ENCODE measurements at regions not wholly inside any gene's neighbourhood (a gene's known extent, or its start where the extent isn't known, plus 50 kb on each side); places are given as distances from the start of the nearest gene placed in this dataset.
"Not testable (repeated sequence)": the region's sequence is repeated elsewhere in the genome, so short reads cannot be mapped to it uniquely, and the experiment has no call there.

DNA sequence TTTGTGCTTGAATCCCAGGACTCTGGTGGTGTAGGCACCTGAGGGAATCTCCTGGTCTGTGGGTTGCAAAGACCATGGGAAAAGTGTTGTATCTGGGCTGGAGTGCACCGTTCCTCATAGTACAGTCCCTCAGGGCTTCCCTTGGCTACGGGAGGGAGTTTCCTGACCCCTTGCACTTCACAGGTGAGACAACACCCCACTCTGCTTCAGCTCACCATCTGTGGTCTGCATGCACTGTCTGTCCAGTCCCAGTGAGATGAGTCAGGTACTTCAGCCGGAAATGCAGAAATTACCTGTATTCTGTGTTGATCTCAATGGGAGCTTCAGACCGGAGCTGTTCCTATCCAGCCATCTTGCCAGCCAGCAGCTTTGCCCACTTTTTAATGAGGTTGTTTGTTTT, 353.0 kb upstream of the IRS4 start:
- POLR2A ChIA-PET, result no interaction called here
- no peak overlapping the region for H3K27ac ChIP-seq (ENCODE audit: low read length)
- intact Hi-C loops (cut with micrococcal nuclease; ENCODE audit: unreplicated experiment), result no loop called here
- BruUV-seq (replicated peaks), result no TSS peak
- DNase-seq (ENCODE audit: low read depth, low spot score) (no peak), ATAC-seq (no peak)
- no peak overlapping the region for H3K4me3 ChIP-seq (ENCODE audit: low read depth in 2 of 2, low read length in 2 of 2)
- TF ChIP-seq POLR2AphosphoS5 (IDR thresholded peaks at IDR 0.05; ENCODE audit: low read depth, low read length), result no peak
- TF ChIP-seq, protein P1, sequence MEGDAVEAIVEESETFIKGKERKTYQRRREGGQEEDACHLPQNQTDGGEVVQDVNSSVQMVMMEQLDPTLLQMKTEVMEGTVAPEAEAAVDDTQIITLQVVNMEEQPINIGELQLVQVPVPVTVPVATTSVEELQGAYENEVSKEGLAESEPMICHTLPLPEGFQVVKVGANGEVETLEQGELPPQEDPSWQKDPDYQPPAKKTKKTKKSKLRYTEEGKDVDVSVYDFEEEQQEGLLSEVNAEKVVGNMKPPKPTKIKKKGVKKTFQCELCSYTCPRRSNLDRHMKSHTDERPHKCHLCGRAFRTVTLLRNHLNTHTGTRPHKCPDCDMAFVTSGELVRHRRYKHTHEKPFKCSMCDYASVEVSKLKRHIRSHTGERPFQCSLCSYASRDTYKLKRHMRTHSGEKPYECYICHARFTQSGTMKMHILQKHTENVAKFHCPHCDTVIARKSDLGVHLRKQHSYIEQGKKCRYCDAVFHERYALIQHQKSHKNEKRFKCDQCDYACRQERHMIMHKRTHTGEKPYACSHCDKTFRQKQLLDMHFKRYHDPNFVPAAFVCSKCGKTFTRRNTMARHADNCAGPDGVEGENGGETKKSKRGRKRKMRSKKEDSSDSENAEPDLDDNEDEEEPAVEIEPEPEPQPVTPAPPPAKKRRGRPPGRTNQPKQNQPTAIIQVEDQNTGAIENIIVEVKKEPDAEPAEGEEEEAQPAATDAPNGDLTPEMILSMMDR (IDR thresholded peaks at IDR 0.05), result no peak
- no peak for TF ChIP-seq TCF7L2 (IDR thresholded peaks at IDR 0.05; ENCODE audit: low read depth, low read length)
- no peak for TF ChIP-seq SIN3A (IDR thresholded peaks at IDR 0.05; ENCODE audit: borderline replicate concordance, insufficient read depth, low read depth, low read length)
- TF ChIP-seq, protein P2, sequence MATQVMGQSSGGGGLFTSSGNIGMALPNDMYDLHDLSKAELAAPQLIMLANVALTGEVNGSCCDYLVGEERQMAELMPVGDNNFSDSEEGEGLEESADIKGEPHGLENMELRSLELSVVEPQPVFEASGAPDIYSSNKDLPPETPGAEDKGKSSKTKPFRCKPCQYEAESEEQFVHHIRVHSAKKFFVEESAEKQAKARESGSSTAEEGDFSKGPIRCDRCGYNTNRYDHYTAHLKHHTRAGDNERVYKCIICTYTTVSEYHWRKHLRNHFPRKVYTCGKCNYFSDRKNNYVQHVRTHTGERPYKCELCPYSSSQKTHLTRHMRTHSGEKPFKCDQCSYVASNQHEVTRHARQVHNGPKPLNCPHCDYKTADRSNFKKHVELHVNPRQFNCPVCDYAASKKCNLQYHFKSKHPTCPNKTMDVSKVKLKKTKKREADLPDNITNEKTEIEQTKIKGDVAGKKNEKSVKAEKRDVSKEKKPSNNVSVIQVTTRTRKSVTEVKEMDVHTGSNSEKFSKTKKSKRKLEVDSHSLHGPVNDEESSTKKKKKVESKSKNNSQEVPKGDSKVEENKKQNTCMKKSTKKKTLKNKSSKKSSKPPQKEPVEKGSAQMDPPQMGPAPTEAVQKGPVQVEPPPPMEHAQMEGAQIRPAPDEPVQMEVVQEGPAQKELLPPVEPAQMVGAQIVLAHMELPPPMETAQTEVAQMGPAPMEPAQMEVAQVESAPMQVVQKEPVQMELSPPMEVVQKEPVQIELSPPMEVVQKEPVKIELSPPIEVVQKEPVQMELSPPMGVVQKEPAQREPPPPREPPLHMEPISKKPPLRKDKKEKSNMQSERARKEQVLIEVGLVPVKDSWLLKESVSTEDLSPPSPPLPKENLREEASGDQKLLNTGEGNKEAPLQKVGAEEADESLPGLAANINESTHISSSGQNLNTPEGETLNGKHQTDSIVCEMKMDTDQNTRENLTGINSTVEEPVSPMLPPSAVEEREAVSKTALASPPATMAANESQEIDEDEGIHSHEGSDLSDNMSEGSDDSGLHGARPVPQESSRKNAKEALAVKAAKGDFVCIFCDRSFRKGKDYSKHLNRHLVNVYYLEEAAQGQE (IDR thresholded peaks at IDR 0.05; ENCODE audit: insufficient read depth in 1 of 2, low read depth in 2 of 2, low read length in 1 of 2), result no peak
- CTCF ChIA-PET, result no interaction called here
- no peaks in the 10 kb centered on the region for H3K27me3 ChIP-seq (ENCODE audit: control insufficient read depth, insufficient read depth, low read length)
- no peaks in the 10 kb centered on the region for H3K4me1 ChIP-seq (ENCODE audit: control insufficient read depth, insufficient read depth, low read length)
- H3K9me3 ChIP-seq (ENCODE audit: control insufficient read depth, insufficient read depth, low read depth, low read length), result no peaks in the 10 kb centered on the region
- in situ Hi-C loops (cut with HindIII; ENCODE audit: low pct_unique_long_range_greater_than_20kb, low sequenced_read_pairs), result no loop called here
- no peaks in the 10 kb centered on the region for H3K36me3 ChIP-seq (ENCODE audit: control insufficient read depth, insufficient read depth, low read length)

- in situ Hi-C loops (cut with HindIII; ENCODE audit: low pct_unique_long_range_greater_than_20kb, low sequenced_read_pairs), result no loop called here
Measured at GRCh38 chrX:109077788-109078187, 341.4 kb upstream of the IRS4 start.

GRCh38 chrX:109054181-109054581, 317.8 kb upstream of the IRS4 start:
- intact Hi-C loops (cut with micrococcal nuclease; ENCODE audit: unreplicated experiment); H3K9me3 ChIP-seq (ENCODE audit: control insufficient read depth, insufficient read depth, low read depth, low read length); H3K27me3 ChIP-seq (ENCODE audit: control insufficient read depth, insufficient read depth, low read length): not testable (repeated sequence)

More at GRCh38 chrX:109077788-109078187, 341.4 kb upstream of the IRS4 start:
- Histone ChIP-seq H3K4me1 (ENCODE audit: control insufficient read depth, insufficient read depth, low read length) (no peaks in the 10 kb centered on the region), H3K4me3 (ENCODE audit: low read depth in 2 of 2, low read length in 2 of 2) (no peak overlapping the region), H3K36me3 (ENCODE audit: control insufficient read depth, insufficient read depth, low read length) (no peaks in the 10 kb centered on the region), H3K27ac (ENCODE audit: low read length) (no peak overlapping the region), H3K9me3 (ENCODE audit: control insufficient read depth, insufficient read depth, low read depth, low read length) (no peaks in the 10 kb centered on the region), H3K27me3 (ENCODE audit: control insufficient read depth, insufficient read depth, low read length) (no peaks in the 10 kb centered on the region)
- TF ChIP-seq, protein P1 (IDR thresholded peaks at IDR 0.05), result no peak
- TF ChIP-seq, protein P2 (IDR thresholded peaks at IDR 0.05; ENCODE audit: insufficient read depth in 1 of 2, low read depth in 2 of 2, low read length in 1 of 2), result no peak
- TF ChIP-seq SIN3A (IDR thresholded peaks at IDR 0.05; ENCODE audit: borderline replicate concordance, insufficient read depth, low read depth, low read length), result no peak
- no peak for TF ChIP-seq POLR2AphosphoS5 (IDR thresholded peaks at IDR 0.05; ENCODE audit: low read depth, low read length)
- TF ChIP-seq TCF7L2 (IDR thresholded peaks at IDR 0.05; ENCODE audit: low read depth, low read length), result no peak
- CTCF ChIA-PET, result no interaction called here
- intact Hi-C loops (cut with micrococcal nuclease; ENCODE audit: unreplicated experiment), result no loop called here
- BruUV-seq (replicated peaks), result no TSS peak
- DNase-seq (ENCODE audit: low read depth, low spot score) (no peak), ATAC-seq (no peak)
- POLR2A ChIA-PET, result no interaction called here

More at GRCh38 chrX:109054181-109054581, 317.8 kb upstream of the IRS4 start:
- in situ Hi-C loops (cut with HindIII; ENCODE audit: low pct_unique_long_range_greater_than_20kb, low sequenced_read_pairs); DNase-seq (ENCODE audit: low read depth, low spot score); ATAC-seq; CTCF ChIA-PET; POLR2A ChIA-PET; H3K27ac ChIP-seq (ENCODE audit: low read length); H3K4me3 ChIP-seq (ENCODE audit: low read depth in 2 of 2, low read length in 2 of 2); H3K4me1 ChIP-seq (ENCODE audit: control insufficient read depth, insufficient read depth, low read length); H3K36me3 ChIP-seq (ENCODE audit: control insufficient read depth, insufficient read depth, low read length); BruUV-seq (replicated peaks): not testable (repeated sequence)

All from Panc1 (cell line).